SK-N-SH (cell line): ENCODE measurements at regions not wholly inside any gene's neighbourhood (a gene's known extent, or its start where the extent isn't known, plus 50 kb on each side); places are given as distances from the start of the nearest gene placed in this dataset.

Experiments
- CTCF ChIA-PET: fragments of 300-600, 350-600 bp; formaldehyde crosslinking; extraction: SDS; loops from one replicate; lab custom pipeline; 2021; lab: Yijun Ruan, JAX
- POLR2A ChIA-PET: fragments of 350-600 bp; sonication (Branson Sonifier 250); formaldehyde crosslinking; extraction: SDS; loops from one replicate; lab custom pipeline; 2020; ENCODE audit warnings: antibody characterized with exemption, inconsistent platforms; lab: Yijun Ruan, JAX
- DNase-seq: peaks from one replicate; pipeline ENCODE4 v3.0.0; 2012
- H2AFZ ChIP-seq: fragments of 200-600 bp; sonication (generic); 2 replicates; pipeline ENCODE4 v1.8.1; 2016; ENCODE audit warnings: antibody characterized with exemption, mild to moderate bottlenecking, low read depth
- H3F3A ChIP-seq: fragments of 200-600 bp; sonication (generic); replicated peaks from 2 replicates; pipeline ENCODE3; 2016; ENCODE audit warnings: antibody characterized with exemption, mild to moderate bottlenecking; ENCODE audit not compliant: insufficient read depth
- H3K27ac ChIP-seq, 2 experiments: fragments of 200-500 bp in 1 of 2; fragments of 200-600 bp in 1 of 2; sonication (Bioruptor generic) in 1 of 2; sonication (generic), shearing (Covaris generic) in 1 of 2; 2 replicates each; pipeline versions ENCODE4 v1.5.1 to v1.6.1; 2014 to 2016; ENCODE audit warnings: low read depth in 2 of 2, inconsistent platforms in 1 of 2, low read length in 1 of 2, mild to moderate bottlenecking in 1 of 2, mixed read lengths in 1 of 2
- H3K27me3 ChIP-seq: fragments of 200-600 bp; sonication (generic), shearing (Covaris generic); 2 replicates; pipeline ENCODE4 v1.6.1; 2016; ENCODE audit warnings: mixed run types; ENCODE audit not compliant: insufficient read depth
- H3K36me3 ChIP-seq, 2 experiments: fragments of 200-500 bp in 1 of 2; fragments of 200-600 bp in 1 of 2; sonication (Bioruptor generic) in 1 of 2; sonication (generic) in 1 of 2; replicated peaks in 1 of 2; 2 replicates each; pipeline versions ENCODE3 to v1.5.1; 2014 to 2016; ENCODE audit warnings: low read length in 1 of 2, mild to moderate bottlenecking in 1 of 2; ENCODE audit not compliant: insufficient read depth in 2 of 2, control insufficient read depth in 1 of 2
- H3K4me1 ChIP-seq, 2 experiments: fragments of 200-500 bp in 1 of 2; fragments of 200-600 bp in 1 of 2; sonication (Bioruptor generic) in 1 of 2; sonication (generic), shearing (Covaris generic) in 1 of 2; 2 replicates each; pipeline versions ENCODE4 v1.5.1 to v1.6.1; 2014 to 2016; ENCODE audit warnings: low read depth in 1 of 2, low read length in 1 of 2, mixed run types in 1 of 2; ENCODE audit not compliant: insufficient read depth in 2 of 2, control insufficient read depth in 1 of 2
- H3K4me2 ChIP-seq: fragments of 200-600 bp; sonication (generic), shearing (Covaris generic); 2 replicates; pipeline ENCODE4 v1.6.1; 2017; ENCODE audit warnings: mixed run types
- H3K4me3 ChIP-seq, 2 experiments: fragments of 200-500 bp in 1 of 2; fragments of 200-600 bp in 1 of 2; sonication (Bioruptor generic) in 1 of 2; sonication (generic), shearing (Covaris generic) in 1 of 2; 2 replicates each; pipeline versions ENCODE4 v1.5.1 to v1.8.1; 2014 to 2016; ENCODE audit warnings: low read depth in 2 of 2, inconsistent platforms in 1 of 2, low read length in 1 of 2, mild to moderate bottlenecking in 1 of 2, mixed read lengths in 1 of 2, moderate library complexity in 1 of 2
- H3K79me2 ChIP-seq: fragments of 200-600 bp; sonication (generic); 2 replicates; pipeline ENCODE4 v1.8.1; 2017; ENCODE audit warnings: mild to moderate bottlenecking; ENCODE audit not compliant: insufficient read depth
- H3K9ac ChIP-seq: fragments of 200-600 bp; sonication (generic); 2 replicates; pipeline ENCODE4 v1.6.1; 2017; ENCODE audit warnings: mixed run types
- H3K9me2 ChIP-seq: fragments of 200-600 bp; sonication (generic); 2 replicates; pipeline ENCODE4 v1.6.1; 2017; ENCODE audit warnings: mixed run types
- H3K9me3 ChIP-seq: fragments of 200-600 bp; sonication (generic); 2 replicates; pipeline ENCODE4 v1.6.1; 2017; ENCODE audit warnings: mixed run types, mild to moderate bottlenecking, moderate library complexity
- H4K20me1 ChIP-seq: fragments of 200-600 bp; sonication (generic); 2 replicates; pipeline ENCODE4 v1.6.1; 2017; ENCODE audit warnings: mild to moderate bottlenecking, mixed run types; ENCODE audit not compliant: insufficient read depth
- CHD2 ChIP-seq: fragments of 150-350 bp; IDR thresholded peaks from 2 replicates; pipeline ENCODE4 v1.6.1; 2018; ENCODE audit warnings: low read length; ENCODE audit not compliant: partially characterized antibody
- EP300 ChIP-seq, 2 experiments: IDR thresholded peaks; 2 replicates each; pipeline versions ENCODE4 v1.4.0 to v1.6.1; 2012; ENCODE audit warnings: borderline replicate concordance in 1 of 2, low read depth in 1 of 2, low read length in 1 of 2
- FOSL2 ChIP-seq: IDR thresholded peaks from 2 replicates; pipeline ENCODE4 v1.4.0; 2012; ENCODE audit warnings: low read depth, mild to moderate bottlenecking, moderate library complexity, borderline replicate concordance
- FOXJ3 ChIP-seq: sonication (generic); formaldehyde crosslinking; IDR thresholded peaks from 2 replicates; pipeline ENCODE4 v1.5.1; 2020; ENCODE audit warnings: mild to moderate bottlenecking, missing genetic modification reagents
- JUND ChIP-seq: IDR thresholded peaks from 2 replicates; pipeline ENCODE4 v1.4.0; 2012
- MEF2A ChIP-seq: IDR thresholded peaks from 2 replicates; pipeline ENCODE4 v1.4.0; 2012; ENCODE audit warnings: low read depth, borderline replicate concordance
- MXI1 ChIP-seq: IDR thresholded peaks from 2 replicates; pipeline ENCODE4 v1.6.1; 2012; ENCODE audit warnings: mild to moderate bottlenecking, low read depth, low read length, improper control_type of control experiment
- NFIC ChIP-seq: IDR thresholded peaks from 2 replicates; pipeline ENCODE4 v1.4.0; 2012; ENCODE audit warnings: borderline replicate concordance
- NRF1 ChIP-seq: IDR thresholded peaks from 2 replicates; pipeline ENCODE4 v1.6.1; 2012; ENCODE audit warnings: low read depth, mild to moderate bottlenecking, low read length
- POLR2AphosphoS5 ChIP-seq: IDR thresholded peaks from 2 replicates; pipeline ENCODE4 v1.6.1; 2012; ENCODE audit warnings: low read depth, low read length
- RFX5 ChIP-seq: IDR thresholded peaks from 2 replicates; pipeline ENCODE4 v1.6.1; 2012; ENCODE audit warnings: mild to moderate bottlenecking, improper control_type of control experiment, low read length
- RXRA ChIP-seq: IDR thresholded peaks from 2 replicates; pipeline ENCODE4 v1.4.0; 2012; ENCODE audit warnings: low read depth, mild to moderate bottlenecking, borderline replicate concordance
- SMC3 ChIP-seq: IDR thresholded peaks from 2 replicates; pipeline ENCODE4 v1.6.1; 2012; ENCODE audit warnings: low read depth, low read length, improper control_type of control experiment
- TCF12 ChIP-seq: IDR thresholded peaks from 2 replicates; pipeline ENCODE4 v1.4.0; 2012
- TEAD4 ChIP-seq: IDR thresholded peaks from 2 replicates; pipeline ENCODE4 v1.4.0; 2012; ENCODE audit warnings: mild to moderate bottlenecking, borderline replicate concordance; ENCODE audit not compliant: insufficient read depth
- YY1 ChIP-seq: IDR thresholded peaks from 2 replicates; pipeline ENCODE4 v1.4.0; 2012; ENCODE audit warnings: low read depth, mild to moderate bottlenecking
- WGBS: methylation state at CpG from one replicate; pipeline ENCODE4 v1.1.6; 2017; ENCODE audit warnings: low lambda C conversion rate; 5-methylcytosine and 5-hydroxymethylcytosine counted together
- TF ChIP-seq, protein P1 (sequence below): IDR thresholded peaks from 2 replicates; pipeline ENCODE4 v1.4.0; 2012; ENCODE audit warnings: low read depth, borderline replicate concordance
- TF ChIP-seq, protein P2 (sequence below): fragments of 150-350 bp; IDR thresholded peaks from 2 replicates; pipeline ENCODE4 v1.6.1; 2016; ENCODE audit warnings: mild to moderate bottlenecking, low read depth, low read length

DNA sequence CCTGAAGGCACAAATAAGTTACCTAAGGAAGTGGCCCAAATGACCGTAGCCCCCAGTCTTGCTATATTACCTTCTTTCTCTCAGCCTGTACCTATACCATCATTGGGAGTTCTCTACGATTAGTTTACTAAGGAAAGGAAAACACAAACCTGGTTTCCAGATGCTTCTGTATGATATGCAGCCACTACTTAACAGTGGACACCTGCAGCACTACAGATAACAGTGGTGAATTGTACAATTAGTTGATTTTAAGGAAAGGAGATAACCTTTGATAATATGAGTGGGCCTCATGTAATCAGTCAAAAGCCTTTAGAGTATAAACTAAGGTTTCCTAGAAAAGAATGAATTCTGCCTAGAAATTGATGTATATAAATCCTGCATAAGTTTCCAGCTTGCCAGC, 1157.4 kb downstream of the KCNT2 start:
- no peaks in the 10 kb centered on the region for H3F3A ChIP-seq
- no peak for DNase-seq

DNA sequence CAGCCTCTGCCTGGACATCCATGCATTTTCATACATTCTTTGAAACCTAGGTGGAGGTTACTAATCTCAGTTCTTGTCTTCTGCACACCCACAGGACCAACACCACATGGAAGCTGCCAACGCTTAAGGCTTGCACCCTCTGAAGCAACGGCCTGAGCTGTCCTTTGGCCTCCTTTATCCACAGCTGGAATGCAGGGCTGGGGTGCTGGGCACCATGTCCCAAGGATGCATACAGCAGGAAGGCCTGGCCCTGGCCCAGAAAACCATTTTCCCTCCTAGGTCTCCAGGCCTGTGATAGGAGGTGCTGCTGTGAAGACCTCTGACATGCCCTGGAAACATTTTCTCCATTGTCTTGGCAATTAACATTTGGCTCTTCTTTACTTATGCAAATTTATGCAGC, 1168.6 kb downstream of the KCNT2 start:
- DNase-seq: no peak
- Histone ChIP-seq H2AFZ (no peak overlapping the region), H3K4me2 (no peak overlapping the region), H3K9me2 (no peaks in the 10 kb centered on the region), H3K9me3 (no peaks in the 10 kb centered on the region; the same call in 1 of the 2 replicates), H3F3A (no peaks in the 10 kb centered on the region), H3K4me1 (no peaks in the 10 kb centered on the region; a peak in 1 of 4 replicates), H3K36me3 (no peaks in the 10 kb centered on the region), H3K9ac (no peak overlapping the region), H3K79me2 (no peaks in the 10 kb centered on the region), H3K4me3 (no peak overlapping the region), H3K27me3 (no peaks in the 10 kb centered on the region), H3K27ac (no peak overlapping the region), H4K20me1 (no peaks in the 10 kb centered on the region)
- POLR2A ChIA-PET: no interaction called here
- TF ChIP-seq, protein P1, sequence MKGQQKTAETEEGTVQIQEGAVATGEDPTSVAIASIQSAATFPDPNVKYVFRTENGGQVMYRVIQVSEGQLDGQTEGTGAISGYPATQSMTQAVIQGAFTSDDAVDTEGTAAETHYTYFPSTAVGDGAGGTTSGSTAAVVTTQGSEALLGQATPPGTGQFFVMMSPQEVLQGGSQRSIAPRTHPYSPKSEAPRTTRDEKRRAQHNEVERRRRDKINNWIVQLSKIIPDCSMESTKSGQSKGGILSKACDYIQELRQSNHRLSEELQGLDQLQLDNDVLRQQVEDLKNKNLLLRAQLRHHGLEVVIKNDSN: no peak
- TF ChIP-seq POLR2AphosphoS5 (no peak), CHD2 (no peak), JUND (no peak), MEF2A (no peak), YY1 (no peak), TCF12 (no peak), FOSL2 (no peak), EP300 (IDR thresholded peaks at IDR 0.05; ENCODE audit: borderline replicate concordance in 1 of 2, low read depth in 1 of 2, low read length in 1 of 2) (no peak), FOXJ3 (CRISPR knock-in tag) (no peak), NFIC (no peak), SMC3 (no peak), RFX5 (no peak)
- TF ChIP-seq, protein P2, sequence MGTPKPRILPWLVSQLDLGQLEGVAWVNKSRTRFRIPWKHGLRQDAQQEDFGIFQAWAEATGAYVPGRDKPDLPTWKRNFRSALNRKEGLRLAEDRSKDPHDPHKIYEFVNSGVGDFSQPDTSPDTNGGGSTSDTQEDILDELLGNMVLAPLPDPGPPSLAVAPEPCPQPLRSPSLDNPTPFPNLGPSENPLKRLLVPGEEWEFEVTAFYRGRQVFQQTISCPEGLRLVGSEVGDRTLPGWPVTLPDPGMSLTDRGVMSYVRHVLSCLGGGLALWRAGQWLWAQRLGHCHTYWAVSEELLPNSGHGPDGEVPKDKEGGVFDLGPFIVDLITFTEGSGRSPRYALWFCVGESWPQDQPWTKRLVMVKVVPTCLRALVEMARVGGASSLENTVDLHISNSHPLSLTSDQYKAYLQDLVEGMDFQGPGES: no peak
- WGBS: 20% methylated on average over 1 of the region's 2 CpGs
- CTCF ChIA-PET: no interaction called here

More for the DNA sequence above, 1157.4 kb downstream of the KCNT2 start:
- no peak overlapping the region for H3K27ac ChIP-seq
- H3K4me3 ChIP-seq: no peak overlapping the region
- H3K4me2 ChIP-seq: no peak overlapping the region
- TF ChIP-seq MXI1: no peak
- no peak for TF ChIP-seq MEF2A
- TF ChIP-seq, protein P2: no peak
- no peak for TF ChIP-seq SMC3
- TF ChIP-seq RXRA: no peak
- TF ChIP-seq EP300 (IDR thresholded peaks at IDR 0.05; ENCODE audit: borderline replicate concordance in 1 of 2, low read depth in 1 of 2, low read length in 1 of 2): no peak
- no peak for TF ChIP-seq TCF12
- TF ChIP-seq CHD2: no peak
- TF ChIP-seq TEAD4: no peak
- no peak for TF ChIP-seq NRF1
- TF ChIP-seq, all 33 proteins: peak for 0
- ChIA-PET POLR2A (no interaction called here), CTCF (no interaction called here)
- Histone ChIP-seq H3K9ac (no peak overlapping the region), H3K79me2 (no peaks in the 10 kb centered on the region), H4K20me1 (no peaks in the 10 kb centered on the region), H2AFZ (no peak overlapping the region), H3K36me3 (no peaks in the 10 kb centered on the region), H3K27me3 (no peaks in the 10 kb centered on the region), H3K9me2 (no peaks in the 10 kb centered on the region), H3K9me3 (no peaks in the 10 kb centered on the region), H3K4me1 (no peaks in the 10 kb centered on the region)
- WGBS: 62% methylated on average over 2 of the region's 2 CpGs
